ENCODE measurements at regions not wholly inside any gene's neighbourhood (a gene's known extent, or its start where the extent isn't known, plus 50 kb on each side); places are given as distances from the start of the nearest gene placed in this dataset.

DNA sequence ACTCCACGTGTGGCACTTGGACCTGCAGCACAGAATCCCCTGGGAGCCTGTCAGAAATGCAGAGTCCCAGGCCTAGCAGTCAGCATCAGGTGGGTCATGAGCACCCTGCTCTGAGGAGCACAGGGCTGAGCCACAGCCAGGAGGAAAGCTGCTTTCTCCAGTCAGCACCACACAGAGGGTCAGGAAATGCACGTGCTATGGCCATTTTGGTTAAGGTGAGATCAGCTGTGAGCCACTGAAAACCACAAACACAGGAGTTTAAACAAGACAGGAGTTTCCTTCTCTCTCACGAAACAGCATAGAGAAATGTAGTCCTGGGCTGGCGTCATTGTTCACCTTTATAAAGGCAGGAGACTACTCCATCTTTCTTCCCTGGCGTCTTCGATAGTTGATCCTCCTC, 204.5 kb upstream of the SFSWAP start (continued):
- TF ChIP-seq PHF8 (conservative IDR thresholded peaks at IDR 0.05; ENCODE audit: low read depth, low read length): no peak
- no peak for TF ChIP-seq TCF12 (IDR thresholded peaks at IDR 0.05; ENCODE audit: low read depth, low read length)
- TF ChIP-seq HDAC6 (IDR thresholded peaks at IDR 0.05; ENCODE audit: low read depth, low read length): no peak
- no peak for TF ChIP-seq CBX5 (IDR thresholded peaks at IDR 0.05; ENCODE audit: low read depth, low read length)
- TF ChIP-seq TAF1 (IDR thresholded peaks at IDR 0.05; ENCODE audit: low read depth, low read length): no peak
- TF ChIP-seq, protein P1, sequence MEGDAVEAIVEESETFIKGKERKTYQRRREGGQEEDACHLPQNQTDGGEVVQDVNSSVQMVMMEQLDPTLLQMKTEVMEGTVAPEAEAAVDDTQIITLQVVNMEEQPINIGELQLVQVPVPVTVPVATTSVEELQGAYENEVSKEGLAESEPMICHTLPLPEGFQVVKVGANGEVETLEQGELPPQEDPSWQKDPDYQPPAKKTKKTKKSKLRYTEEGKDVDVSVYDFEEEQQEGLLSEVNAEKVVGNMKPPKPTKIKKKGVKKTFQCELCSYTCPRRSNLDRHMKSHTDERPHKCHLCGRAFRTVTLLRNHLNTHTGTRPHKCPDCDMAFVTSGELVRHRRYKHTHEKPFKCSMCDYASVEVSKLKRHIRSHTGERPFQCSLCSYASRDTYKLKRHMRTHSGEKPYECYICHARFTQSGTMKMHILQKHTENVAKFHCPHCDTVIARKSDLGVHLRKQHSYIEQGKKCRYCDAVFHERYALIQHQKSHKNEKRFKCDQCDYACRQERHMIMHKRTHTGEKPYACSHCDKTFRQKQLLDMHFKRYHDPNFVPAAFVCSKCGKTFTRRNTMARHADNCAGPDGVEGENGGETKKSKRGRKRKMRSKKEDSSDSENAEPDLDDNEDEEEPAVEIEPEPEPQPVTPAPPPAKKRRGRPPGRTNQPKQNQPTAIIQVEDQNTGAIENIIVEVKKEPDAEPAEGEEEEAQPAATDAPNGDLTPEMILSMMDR (IDR thresholded peaks at IDR 0.05; ENCODE audit: control extremely low read depth in 1 of 3, insufficient read depth in 1 of 3, low read depth in 1 of 3, low read length in 3 of 3): no peak
- TF ChIP-seq CHD1 (IDR thresholded peaks at IDR 0.05; ENCODE audit: low read depth, low read length): no peak
- TF ChIP-seq CBX8 (IDR thresholded peaks at IDR 0.05; ENCODE audit: borderline replicate concordance, low read depth, low read length): no peak

Data from H1 (cell line).